Vagina (tissue), 2 donors: ENCODE measurements at regions not wholly inside any gene's neighbourhood (a gene's known extent, or its start where the extent isn't known, plus 50 kb on each side); places are given as distances from the start of the nearest gene placed in this dataset.
"Not testable (repeated sequence)": the region's sequence is repeated elsewhere in the genome, so short reads cannot be mapped to it uniquely, and the experiment has no call there.

Experiments used
- POLR2A ChIP-seq, 2 donors: fragments of 450-650 bp; IDR thresholded peaks; one replicate each; pipeline ENCODE4 v1.6.1; 2017; ENCODE audit warnings: antibody characterized with exemption in 2 of 2, mild to moderate bottlenecking in 2 of 2, moderate library complexity in 2 of 2
- POLR2AphosphoS5 ChIP-seq, 2 donors: sonication (generic); formaldehyde crosslinking; IDR thresholded peaks; one replicate each; pipeline ENCODE4 v1.9.0; 2017; ENCODE audit warnings: antibody characterized with exemption in 2 of 2, mild to moderate bottlenecking in 2 of 2, low read depth in 1 of 2; ENCODE audit not compliant: insufficient read depth in 1 of 2
- TF ChIP-seq, protein P1 (sequence below), 3 experiments: fragments of 450-650 bp in 2 of 3; fragments of 200-600 bp in 1 of 3; sonication (generic) in 1 of 3; IDR thresholded peaks; one replicate each; pipeline ENCODE4 v1.5.1; 2017 to 2019; ENCODE audit warnings: antibody characterized with exemption in 3 of 3, mild to moderate bottlenecking in 2 of 3, moderate library complexity in 2 of 3

DNA sequence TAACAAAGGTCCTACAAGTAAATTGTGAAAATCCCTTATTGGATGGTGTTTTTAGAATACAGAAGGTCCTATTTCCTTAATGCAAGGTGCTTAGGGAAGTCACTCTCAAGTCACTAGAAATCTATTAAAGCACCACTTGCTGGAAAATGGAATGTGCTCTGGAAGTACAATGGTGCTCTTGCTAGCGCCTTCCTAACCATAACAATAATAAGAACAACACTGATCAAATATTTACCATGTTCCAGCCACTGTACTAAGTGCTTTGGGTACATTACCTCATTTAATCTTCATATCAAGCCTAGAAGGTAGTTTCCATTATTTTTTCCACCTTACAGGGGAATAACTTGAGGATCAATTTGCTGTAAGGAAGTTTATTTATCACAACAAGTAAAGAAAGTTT, 75.4 kb downstream of the FAM72C start:
- TF ChIP-seq, protein P1, sequence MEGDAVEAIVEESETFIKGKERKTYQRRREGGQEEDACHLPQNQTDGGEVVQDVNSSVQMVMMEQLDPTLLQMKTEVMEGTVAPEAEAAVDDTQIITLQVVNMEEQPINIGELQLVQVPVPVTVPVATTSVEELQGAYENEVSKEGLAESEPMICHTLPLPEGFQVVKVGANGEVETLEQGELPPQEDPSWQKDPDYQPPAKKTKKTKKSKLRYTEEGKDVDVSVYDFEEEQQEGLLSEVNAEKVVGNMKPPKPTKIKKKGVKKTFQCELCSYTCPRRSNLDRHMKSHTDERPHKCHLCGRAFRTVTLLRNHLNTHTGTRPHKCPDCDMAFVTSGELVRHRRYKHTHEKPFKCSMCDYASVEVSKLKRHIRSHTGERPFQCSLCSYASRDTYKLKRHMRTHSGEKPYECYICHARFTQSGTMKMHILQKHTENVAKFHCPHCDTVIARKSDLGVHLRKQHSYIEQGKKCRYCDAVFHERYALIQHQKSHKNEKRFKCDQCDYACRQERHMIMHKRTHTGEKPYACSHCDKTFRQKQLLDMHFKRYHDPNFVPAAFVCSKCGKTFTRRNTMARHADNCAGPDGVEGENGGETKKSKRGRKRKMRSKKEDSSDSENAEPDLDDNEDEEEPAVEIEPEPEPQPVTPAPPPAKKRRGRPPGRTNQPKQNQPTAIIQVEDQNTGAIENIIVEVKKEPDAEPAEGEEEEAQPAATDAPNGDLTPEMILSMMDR (IDR thresholded peaks at IDR 0.05) = not testable (repeated sequence)
- TF ChIP-seq POLR2A (IDR thresholded peaks at IDR 0.05); POLR2AphosphoS5 (IDR thresholded peaks at IDR 0.05; ENCODE audit: insufficient read depth in 1 of 2, low read depth in 1 of 2): not testable (repeated sequence)
